ENCODE measurements at regions not wholly inside any gene's neighbourhood (a gene's known extent, or its start where the extent isn't known, plus 50 kb on each side); places are given as distances from the start of the nearest gene placed in this dataset.

- TF ChIP-seq CTCF (conservative IDR thresholded peaks at IDR 0.05; ENCODE audit: low read depth, low read length) (peak; percentile 16; the same call in 1 of the 2 replicates), POLR2A (IDR thresholded peaks at IDR 0.05; ENCODE audit: low read depth, low read length) (no peak), RCOR1 (IDR thresholded peaks at IDR 0.05; ENCODE audit: insufficient replicate concordance, low read length) (no peak), RAD21 (IDR thresholded peaks at IDR 0.05; ENCODE audit: low read length) (no peak)
Measured at GRCh38 chr13:62626771-62627170, 1211.1 kb upstream of the PCDH20 start.
